Lower leg skin (tissue), 3 donors: ENCODE measurements at regions not wholly inside any gene's neighbourhood (a gene's known extent, or its start where the extent isn't known, plus 50 kb on each side); places are given as distances from the start of the nearest gene placed in this dataset.
"Not testable (repeated sequence)": the region's sequence is repeated elsewhere in the genome, so short reads cannot be mapped to it uniquely, and the experiment has no call there.

Experiments used
- POLR2A ChIP-seq, 2 donors: fragments of 450-650 bp; IDR thresholded peaks; one replicate each; pipeline ENCODE4 v1.6.1; 2016 to 2017; ENCODE audit warnings: antibody characterized with exemption in 2 of 2, mild to moderate bottlenecking in 1 of 2, moderate library complexity in 1 of 2
- TF ChIP-seq, protein P1 (sequence below), 3 donors: fragments of 450-650 bp; IDR thresholded peaks; one replicate each; pipeline ENCODE4 v1.5.1; 2016; ENCODE audit warnings: antibody characterized with exemption in 3 of 3, mild to moderate bottlenecking in 3 of 3, moderate library complexity in 2 of 3

DNA sequence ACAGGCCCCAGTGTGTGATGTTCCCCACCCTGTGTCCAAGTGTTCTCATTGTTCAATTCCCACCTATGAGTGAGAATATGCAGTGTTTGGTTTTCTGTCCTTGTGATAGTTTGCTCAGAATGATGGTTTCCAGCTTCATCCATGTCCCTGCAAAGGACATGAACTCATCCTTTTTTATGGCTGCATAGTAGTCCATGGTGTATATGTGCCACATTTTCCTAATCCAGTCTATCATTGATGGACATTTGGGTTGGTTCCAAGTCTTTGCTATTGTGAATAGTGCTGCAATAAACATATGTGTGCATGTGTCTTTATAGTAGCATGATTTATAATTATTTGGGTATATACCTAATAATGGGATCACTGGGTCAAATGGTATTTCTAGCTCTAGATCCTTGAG, 115.0 kb upstream of the TBX18 start:
- TF ChIP-seq, protein P1, sequence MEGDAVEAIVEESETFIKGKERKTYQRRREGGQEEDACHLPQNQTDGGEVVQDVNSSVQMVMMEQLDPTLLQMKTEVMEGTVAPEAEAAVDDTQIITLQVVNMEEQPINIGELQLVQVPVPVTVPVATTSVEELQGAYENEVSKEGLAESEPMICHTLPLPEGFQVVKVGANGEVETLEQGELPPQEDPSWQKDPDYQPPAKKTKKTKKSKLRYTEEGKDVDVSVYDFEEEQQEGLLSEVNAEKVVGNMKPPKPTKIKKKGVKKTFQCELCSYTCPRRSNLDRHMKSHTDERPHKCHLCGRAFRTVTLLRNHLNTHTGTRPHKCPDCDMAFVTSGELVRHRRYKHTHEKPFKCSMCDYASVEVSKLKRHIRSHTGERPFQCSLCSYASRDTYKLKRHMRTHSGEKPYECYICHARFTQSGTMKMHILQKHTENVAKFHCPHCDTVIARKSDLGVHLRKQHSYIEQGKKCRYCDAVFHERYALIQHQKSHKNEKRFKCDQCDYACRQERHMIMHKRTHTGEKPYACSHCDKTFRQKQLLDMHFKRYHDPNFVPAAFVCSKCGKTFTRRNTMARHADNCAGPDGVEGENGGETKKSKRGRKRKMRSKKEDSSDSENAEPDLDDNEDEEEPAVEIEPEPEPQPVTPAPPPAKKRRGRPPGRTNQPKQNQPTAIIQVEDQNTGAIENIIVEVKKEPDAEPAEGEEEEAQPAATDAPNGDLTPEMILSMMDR (IDR thresholded peaks at IDR 0.05), result not testable (repeated sequence)
- TF ChIP-seq POLR2A (IDR thresholded peaks at IDR 0.05), result not testable (repeated sequence)
